ENCODE measurements at regions not wholly inside any gene's neighbourhood (a gene's known extent, or its start where the extent isn't known, plus 50 kb on each side); places are given as distances from the start of the nearest gene placed in this dataset.

- Histone ChIP-seq H3K4me1 (ENCODE audit: control insufficient read depth in 4 of 4, insufficient read depth in 4 of 4, low read length in 3 of 4) (no peaks in the 10 kb centered on the region), H3K9ac (ENCODE audit: low read depth in 1 of 2, low read length in 2 of 2) (no peak overlapping the region), H3K4me3 (ENCODE audit: low read depth in 1 of 3, low read length in 3 of 3) (no peak overlapping the region), H3K27ac (ENCODE audit: low read depth in 1 of 2, low read length in 2 of 2) (no peak overlapping the region), H3K27me3 (ENCODE audit: control insufficient read depth in 4 of 4, insufficient read depth in 4 of 4, low read length in 3 of 4) (no peaks in the 10 kb centered on the region), H3K36me3 (ENCODE audit: control insufficient read depth in 4 of 4, insufficient read depth in 3 of 4, low read depth in 1 of 4, low read length in 3 of 4) (no peaks in the 10 kb centered on the region), H3K9me3 (ENCODE audit: control insufficient read depth in 4 of 4, low read length in 3 of 4) (no peaks in the 10 kb centered on the region)
- no peak for TF ChIP-seq NR2F2 (IDR thresholded peaks at IDR 0.05)
- peak; percentile 15 for TF ChIP-seq CTCF (IDR thresholded peaks at IDR 0.05; ENCODE audit: low read depth, low read length, missing input control)
- TF ChIP-seq YY1 (IDR thresholded peaks at IDR 0.05): no peak
- peak; percentile 35 to 73 for TF ChIP-seq RAD21 (IDR thresholded peaks at IDR 0.05)
- 55% methylated on average over 3 of the region's 3 CpGs for WGBS
- DNase-seq (ENCODE audit: low spot score): no peak
Observed at GRCh38 chr7:15889507-15889906, 203.0 kb upstream of the MEOX2 start.

- Histone ChIP-seq H3K9me3 (ENCODE audit: control insufficient read depth in 4 of 4, low read length in 3 of 4) (no peaks in the 10 kb centered on the region), H3K9ac (ENCODE audit: low read depth in 1 of 2, low read length in 2 of 2) (no peak overlapping the region), H3K27me3 (ENCODE audit: control insufficient read depth in 4 of 4, insufficient read depth in 4 of 4, low read length in 3 of 4) (no peaks in the 10 kb centered on the region), H3K36me3 (ENCODE audit: control insufficient read depth in 4 of 4, insufficient read depth in 3 of 4, low read depth in 1 of 4, low read length in 3 of 4) (no peaks in the 10 kb centered on the region), H3K27ac (ENCODE audit: low read depth in 1 of 2, low read length in 2 of 2) (no peak overlapping the region), H3K4me3 (ENCODE audit: low read depth in 1 of 3, low read length in 3 of 3) (no peak overlapping the region), H3K4me1 (ENCODE audit: control insufficient read depth in 4 of 4, insufficient read depth in 4 of 4, low read length in 3 of 4) (no peaks in the 10 kb centered on the region)
- TF ChIP-seq EGR1 (IDR thresholded peaks at IDR 0.05; ENCODE audit: low read depth in 2 of 2): no peak
- no peak for TF ChIP-seq JUND (IDR thresholded peaks at IDR 0.05)
- no peak for TF ChIP-seq FOXA2 (IDR thresholded peaks at IDR 0.05)
- no peak for TF ChIP-seq SP1 (IDR thresholded peaks at IDR 0.05)
- TF ChIP-seq GABPA (IDR thresholded peaks at IDR 0.05 in 1 of 2, conservative IDR thresholded peaks at IDR 0.05 in 1 of 2): no peak
- TF ChIP-seq HNF4A (conservative IDR thresholded peaks at IDR 0.05): no peak
- TF ChIP-seq CTCF (IDR thresholded peaks at IDR 0.05; ENCODE audit: low read depth, low read length, missing input control): no peak
- no peak for TF ChIP-seq ZBTB33 (IDR thresholded peaks at IDR 0.05)
- no peak for TF ChIP-seq ATF3 (IDR thresholded peaks at IDR 0.05)
- TF ChIP-seq HNF4G (IDR thresholded peaks at IDR 0.05): no peak
- no peak for TF ChIP-seq RAD21 (IDR thresholded peaks at IDR 0.05)
- TF ChIP-seq FOXA1 (IDR thresholded peaks at IDR 0.05): no peak
- no peak for TF ChIP-seq REST (IDR thresholded peaks at IDR 0.05)
- TF ChIP-seq TAF1 (conservative IDR thresholded peaks at IDR 0.05): no peak
- TF ChIP-seq RXRA (IDR thresholded peaks at IDR 0.05): no peak
- TF ChIP-seq NR2F2 (IDR thresholded peaks at IDR 0.05): no peak
- WGBS: 84% methylated on average over 1 of the region's 1 CpG
- no peak for DNase-seq (ENCODE audit: low spot score)
Observed at GRCh38 chr7:15888090-15888489, 201.6 kb upstream of the MEOX2 start.

Data from liver (tissue), 8 donors.